Astrocyte (in vitro differentiated cells and primary cell): ENCODE measurements at regions not wholly inside any gene's neighbourhood (a gene's known extent, or its start where the extent isn't known, plus 50 kb on each side); places are given as distances from the start of the nearest gene placed in this dataset.

ENCODE experiments used
- DNase-seq: peaks from one replicate; pipeline ENCODE4 v3.0.0-alpha.2; 2010; ENCODE audit warnings: low read depth
- FAIRE-seq: peaks from 2 replicates; lab custom pipeline; 2011; peaks lifted over from hg19 to GRCh38; lab: Jason Lieb, UNC
- H2AFZ ChIP-seq: 2 replicates; pipeline ENCODE4 v1.6.0; 2012; ENCODE audit warnings: low read depth, low read length, inconsistent platforms
- H3K27ac ChIP-seq: 2 replicates; pipeline ENCODE4 v1.5.1; 2011; ENCODE audit warnings: low read depth, low read length, inconsistent platforms
- H3K27me3 ChIP-seq: 2 replicates; pipeline ENCODE4 v1.6.0; 2011; ENCODE audit warnings: low read length, inconsistent platforms; ENCODE audit not compliant: insufficient read depth
- H3K36me3 ChIP-seq: 2 replicates; pipeline ENCODE4 v1.5.1; 2011; ENCODE audit warnings: low read length, inconsistent platforms; ENCODE audit not compliant: insufficient read depth
- H3K4me1 ChIP-seq: 2 replicates; pipeline ENCODE4 v1.5.1; 2011; ENCODE audit warnings: low read length, inconsistent platforms; ENCODE audit not compliant: insufficient read depth
- H3K4me2 ChIP-seq: 2 replicates; pipeline ENCODE4 v1.6.0; 2012; ENCODE audit warnings: low read length, inconsistent platforms
- H3K4me3 ChIP-seq: 2 replicates; pipeline ENCODE4 v1.5.1; 2011; ENCODE audit warnings: low read depth, mild to moderate bottlenecking, low read length, inconsistent platforms; ENCODE audit not compliant: insufficient read depth
- H3K79me2 ChIP-seq: 2 replicates; pipeline ENCODE4 v1.6.0; 2012; ENCODE audit warnings: mild to moderate bottlenecking, low read length, inconsistent platforms; ENCODE audit not compliant: insufficient read depth
- H3K9ac ChIP-seq: 2 replicates; pipeline ENCODE4 v1.6.0; 2012; ENCODE audit warnings: mild to moderate bottlenecking, low read length, inconsistent platforms
- H3K9me3 ChIP-seq: 2 replicates; pipeline ENCODE4 v1.5.1; 2012; ENCODE audit warnings: low read depth, mild to moderate bottlenecking, low read length, inconsistent platforms; ENCODE audit not compliant: insufficient read depth
- H4K20me1 ChIP-seq: 2 replicates; pipeline ENCODE4 v1.6.0; 2012; ENCODE audit warnings: low read length, inconsistent platforms; ENCODE audit not compliant: insufficient read depth
- H3K27ac Mint-ChIP-seq: one replicate; pipeline ENCODE4 v1.8.0; 2021; ENCODE audit warnings: mild to moderate bottlenecking, mixed read lengths; ENCODE audit not compliant: unreplicated experiment
- H3K27me3 Mint-ChIP-seq: one replicate; pipeline ENCODE4 v1.8.0; 2021; ENCODE audit warnings: low read depth, mixed read lengths; ENCODE audit not compliant: unreplicated experiment
- H3K36me3 Mint-ChIP-seq: one replicate; pipeline ENCODE4 v1.8.0; 2021; ENCODE audit warnings: low read depth, mixed read lengths; ENCODE audit not compliant: unreplicated experiment
- H3K4me1 Mint-ChIP-seq: one replicate; pipeline ENCODE4 v1.8.0; 2021; ENCODE audit warnings: low read depth, mixed read lengths; ENCODE audit not compliant: unreplicated experiment
- H3K4me3 Mint-ChIP-seq: one replicate; pipeline ENCODE4 v1.8.0; 2021; ENCODE audit warnings: mild to moderate bottlenecking, moderate library complexity, mixed read lengths; ENCODE audit not compliant: unreplicated experiment
- H3K9me3 Mint-ChIP-seq: one replicate; pipeline ENCODE4 v1.8.0; 2021; ENCODE audit warnings: mild to moderate bottlenecking, mixed read lengths; ENCODE audit not compliant: unreplicated experiment
- EZH2 ChIP-seq: IDR thresholded peaks from 2 replicates; pipeline ENCODE4 v1.6.1; 2012; ENCODE audit warnings: mild to moderate bottlenecking, low read length, inconsistent platforms; ENCODE audit not compliant: insufficient read depth
- TF ChIP-seq, protein P1 (sequence below): IDR thresholded peaks from 2 replicates; pipeline ENCODE4 v1.5.1; 2011; ENCODE audit warnings: low read depth, mild to moderate bottlenecking, inconsistent platforms, low read length, moderate library complexity; ENCODE audit not compliant: insufficient read depth

DNA sequence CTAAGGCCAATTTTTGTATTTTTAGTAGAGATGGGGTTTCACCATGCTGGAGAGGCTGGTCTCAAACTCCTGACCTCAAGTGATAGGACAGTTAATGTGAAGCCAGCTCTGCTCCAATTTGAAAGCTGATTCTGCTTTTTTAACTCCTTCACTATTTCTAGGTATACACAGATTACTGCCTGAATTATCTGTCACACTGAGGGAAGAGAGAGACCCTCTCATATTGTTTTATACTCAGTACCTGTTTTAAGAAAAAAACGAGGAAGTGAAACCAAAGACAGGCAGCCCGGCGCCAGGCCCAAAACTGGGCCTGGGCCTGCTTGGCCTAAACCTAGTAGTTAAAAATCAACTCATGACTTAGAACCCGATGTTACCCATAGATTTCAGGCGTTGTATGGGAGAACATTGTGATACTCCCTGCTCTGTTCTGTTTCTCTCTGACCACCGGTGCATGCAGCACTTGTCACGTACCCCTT is 1601.5 kb upstream of the PCDH10 start:
- Histone ChIP-seq H3K27ac (no peak overlapping the region), H3K9ac (no peak overlapping the region), H2AFZ (no peak overlapping the region), H3K79me2 (no peaks in the 10 kb centered on the region), H3K4me3 (no peak overlapping the region), H3K27me3 (no peaks in the 10 kb centered on the region), H4K20me1 (no peaks in the 10 kb centered on the region), H3K4me2 (no peak overlapping the region), H3K4me1 (no peaks in the 10 kb centered on the region), H3K36me3 (no peaks in the 10 kb centered on the region), H3K9me3 (no peaks in the 10 kb centered on the region)
- no peaks in the 10 kb centered on the region for H3K36me3 Mint-ChIP-seq
- no peaks in the 10 kb centered on the region for H3K9me3 Mint-ChIP-seq
- no peak overlapping the region for H3K4me3 Mint-ChIP-seq
- H3K4me1 Mint-ChIP-seq: no peaks in the 10 kb centered on the region
- TF ChIP-seq EZH2: no peak
- no peak for FAIRE-seq
- H3K27ac Mint-ChIP-seq: no peak overlapping the region
- no peak for DNase-seq
- no peaks in the 10 kb centered on the region for H3K27me3 Mint-ChIP-seq

GRCh38 chr4:131551306-131551705 is 1597.8 kb upstream of the PCDH10 start:
- FAIRE-seq: no peak

DNA sequence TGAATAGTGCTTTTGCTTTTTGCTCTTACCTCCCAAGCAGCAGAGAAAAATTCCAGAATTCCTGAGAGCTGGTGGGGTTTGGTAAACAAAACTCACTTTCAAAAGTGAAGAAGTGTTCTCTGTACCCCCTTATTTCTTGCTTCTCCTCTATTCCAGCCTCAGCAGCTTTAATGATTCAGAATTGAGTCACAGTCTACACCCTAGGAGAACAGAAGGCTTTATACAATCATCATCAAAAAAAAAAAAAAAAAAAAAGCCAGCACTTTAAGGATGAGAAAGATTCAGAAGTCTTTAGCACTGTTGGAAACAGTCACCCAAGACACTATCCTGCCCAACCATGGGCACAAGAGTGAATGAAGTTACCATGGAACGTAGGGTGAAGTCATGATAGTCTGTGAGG is 1583.1 kb upstream of the PCDH10 start:
- FAIRE-seq (no peak), DNase-seq (no peak)
- Histone ChIP-seq H2AFZ (no peak overlapping the region), H3K27ac (no peak overlapping the region), H3K27me3 (no peaks in the 10 kb centered on the region), H3K36me3 (no peaks in the 10 kb centered on the region), H3K4me1 (no peaks in the 10 kb centered on the region), H3K79me2 (no peaks in the 10 kb centered on the region), H4K20me1 (no peaks in the 10 kb centered on the region), H3K4me3 (no peak overlapping the region), H3K4me2 (no peak overlapping the region), H3K9me3 (no peaks in the 10 kb centered on the region), H3K9ac (no peak overlapping the region)
- Mint-ChIP-seq H3K27me3 (no peaks in the 10 kb centered on the region), H3K4me1 (no peaks in the 10 kb centered on the region), H3K27ac (no peak overlapping the region), H3K4me3 (no peak overlapping the region), H3K36me3 (no peaks in the 10 kb centered on the region), H3K9me3 (no peaks in the 10 kb centered on the region)
- TF ChIP-seq EZH2: no peak
- TF ChIP-seq, protein P1, sequence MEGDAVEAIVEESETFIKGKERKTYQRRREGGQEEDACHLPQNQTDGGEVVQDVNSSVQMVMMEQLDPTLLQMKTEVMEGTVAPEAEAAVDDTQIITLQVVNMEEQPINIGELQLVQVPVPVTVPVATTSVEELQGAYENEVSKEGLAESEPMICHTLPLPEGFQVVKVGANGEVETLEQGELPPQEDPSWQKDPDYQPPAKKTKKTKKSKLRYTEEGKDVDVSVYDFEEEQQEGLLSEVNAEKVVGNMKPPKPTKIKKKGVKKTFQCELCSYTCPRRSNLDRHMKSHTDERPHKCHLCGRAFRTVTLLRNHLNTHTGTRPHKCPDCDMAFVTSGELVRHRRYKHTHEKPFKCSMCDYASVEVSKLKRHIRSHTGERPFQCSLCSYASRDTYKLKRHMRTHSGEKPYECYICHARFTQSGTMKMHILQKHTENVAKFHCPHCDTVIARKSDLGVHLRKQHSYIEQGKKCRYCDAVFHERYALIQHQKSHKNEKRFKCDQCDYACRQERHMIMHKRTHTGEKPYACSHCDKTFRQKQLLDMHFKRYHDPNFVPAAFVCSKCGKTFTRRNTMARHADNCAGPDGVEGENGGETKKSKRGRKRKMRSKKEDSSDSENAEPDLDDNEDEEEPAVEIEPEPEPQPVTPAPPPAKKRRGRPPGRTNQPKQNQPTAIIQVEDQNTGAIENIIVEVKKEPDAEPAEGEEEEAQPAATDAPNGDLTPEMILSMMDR: no peak

More at GRCh38 chr4:131551306-131551705, 1597.8 kb upstream of the PCDH10 start:
- Histone ChIP-seq H3K9ac (no peak overlapping the region), H3K4me1 (no peaks in the 10 kb centered on the region), H3K27ac (no peak overlapping the region), H3K9me3 (no peaks in the 10 kb centered on the region), H3K4me3 (no peak overlapping the region), H3K79me2 (no peaks in the 10 kb centered on the region), H4K20me1 (no peaks in the 10 kb centered on the region), H3K36me3 (no peaks in the 10 kb centered on the region), H3K4me2 (no peak overlapping the region), H3K27me3 (no peaks in the 10 kb centered on the region), H2AFZ (no peak overlapping the region)
- no peak overlapping the region for H3K4me3 Mint-ChIP-seq
- TF ChIP-seq, protein P1: no peak
- TF ChIP-seq EZH2: no peak
- no peak for DNase-seq
- no peak overlapping the region for H3K27ac Mint-ChIP-seq
- no peaks in the 10 kb centered on the region for H3K9me3 Mint-ChIP-seq
- no peaks in the 10 kb centered on the region for H3K36me3 Mint-ChIP-seq
- no peaks in the 10 kb centered on the region for H3K4me1 Mint-ChIP-seq
- no peaks in the 10 kb centered on the region for H3K27me3 Mint-ChIP-seq
